ENCODE measurements at regions not wholly inside any gene's neighbourhood (a gene's known extent, or its start where the extent isn't known, plus 50 kb on each side); places are given as distances from the start of the nearest gene placed in this dataset.

DNA sequence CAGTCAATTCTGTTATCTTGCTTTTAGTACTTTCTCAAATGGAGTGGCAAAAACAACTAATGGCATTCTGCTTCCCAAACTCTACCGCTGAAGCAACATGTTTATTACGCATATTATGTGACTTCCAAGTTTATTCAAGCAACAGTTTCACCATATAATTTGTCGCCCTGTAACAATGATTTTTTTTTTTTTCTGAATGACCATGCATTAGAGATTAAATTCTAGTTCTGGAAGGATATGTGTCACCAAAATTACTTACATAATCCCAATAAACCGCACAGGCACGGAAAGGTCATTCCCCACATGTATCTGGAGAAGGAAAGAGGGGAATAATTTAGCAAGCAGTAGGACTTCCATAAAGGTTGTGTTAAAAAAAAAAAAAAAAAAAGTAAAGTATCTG lies 691.8 kb downstream of the DNAH5 start:
- no peak for TF ChIP-seq CTCF (conservative IDR thresholded peaks at IDR 0.05 in 1 of 2, IDR thresholded peaks at IDR 0.05 in 1 of 2; ENCODE audit: low read depth in 1 of 2, low read length in 2 of 2)
- no peak for TF ChIP-seq EZH2 (IDR thresholded peaks at IDR 0.05; ENCODE audit: low read length, missing control alignments)

All from fibroblast of lung (primary cell).